Suppressor macrophage treated with lipopolysaccharide for 1 hour (primary cell): ENCODE measurements at regions not wholly inside any gene's neighbourhood (a gene's known extent, or its start where the extent isn't known, plus 50 kb on each side); places are given as distances from the start of the nearest gene placed in this dataset.
"Not testable (repeated sequence)": the region's sequence is repeated elsewhere in the genome, so short reads cannot be mapped to it uniquely, and the experiment has no call there.

Experiments used
- DNase-seq, 3 donors: peaks; one replicate each; pipeline ENCODE4 v3.0.0-alpha.2; 2020 to 2022

GRCh38 chr7:156022483-156023459 is 210.5 kb upstream of the SHH start:
- DNase-seq = no peak

- no peak for DNase-seq
These were observed 209.2 kb upstream of the SHH start for GRCh38 chr7:156021471-156021870.

DNA sequence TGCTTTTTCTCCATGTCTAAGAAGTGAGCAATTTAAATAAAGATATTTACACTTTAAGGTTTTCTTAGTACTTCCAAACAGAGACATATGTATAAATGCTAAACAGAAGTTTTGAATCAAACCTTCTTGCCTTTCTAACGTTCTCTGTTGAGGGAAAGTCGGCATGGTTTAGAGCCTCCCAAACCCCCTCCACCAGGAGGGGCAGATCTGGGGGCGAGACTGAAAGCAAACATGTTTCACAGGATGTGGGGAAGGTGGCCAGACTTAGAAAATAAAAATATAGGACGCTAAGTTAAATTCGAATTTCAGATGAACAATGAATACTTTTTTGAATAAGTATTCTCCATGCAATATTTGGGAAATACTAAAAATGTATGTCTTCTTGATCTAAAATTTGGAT is 208.3 kb upstream of the SHH start:
- no peak for DNase-seq

DNA sequence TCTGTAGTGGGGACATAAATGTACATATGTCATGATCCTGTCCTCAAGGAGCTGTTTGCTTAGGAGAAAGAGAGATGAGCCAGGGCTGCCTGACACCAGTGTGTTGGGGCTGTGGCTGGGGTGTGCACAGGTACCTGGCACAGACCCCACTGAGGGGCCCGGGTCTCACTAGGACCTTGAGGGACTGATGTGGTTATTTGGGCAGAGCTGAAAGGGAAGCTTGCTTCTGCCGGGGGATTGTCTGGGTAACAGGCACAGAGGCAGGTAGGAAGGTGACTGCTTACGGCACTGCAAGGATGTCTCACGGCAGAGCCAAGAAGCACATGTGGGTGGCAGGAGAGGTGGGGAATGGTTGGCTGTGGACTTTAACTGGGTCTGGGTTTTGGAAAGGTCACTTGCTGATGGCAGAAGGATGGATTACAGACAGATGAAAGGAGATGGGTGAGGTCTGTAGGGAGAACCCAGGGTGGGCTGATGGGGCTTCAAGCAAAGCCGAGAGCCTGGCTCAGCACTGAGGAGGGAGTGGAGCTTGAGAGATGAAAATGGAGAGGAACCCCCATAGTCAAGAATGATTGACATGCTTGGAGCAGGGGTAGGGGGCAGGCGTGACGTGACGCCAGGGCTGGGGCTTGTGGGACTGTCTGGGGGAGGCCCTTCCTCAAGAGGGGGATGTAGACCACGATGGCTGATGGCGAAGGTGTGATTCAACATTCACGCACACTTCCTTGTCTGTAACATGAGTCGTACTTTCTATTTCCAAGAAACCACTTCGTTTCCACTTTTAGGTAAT is 207.7 kb upstream of the SHH start:
- DNase-seq = no peak

GRCh38 chr7:156019308-156019707 is 207.0 kb upstream of the SHH start:
- DNase-seq = peak in 1 of 3 donors; percentile 32

- DNase-seq = no peak
These were observed 205.8 kb upstream of the SHH start for GRCh38 chr7:156017916-156018700.

GRCh38 chr7:156017431-156017830 is 205.2 kb upstream of the SHH start:
- DNase-seq = no peak

- DNase-seq = no peak
These were observed 203.2 kb upstream of the SHH start for GRCh38 chr7:156015237-156016020.

DNA sequence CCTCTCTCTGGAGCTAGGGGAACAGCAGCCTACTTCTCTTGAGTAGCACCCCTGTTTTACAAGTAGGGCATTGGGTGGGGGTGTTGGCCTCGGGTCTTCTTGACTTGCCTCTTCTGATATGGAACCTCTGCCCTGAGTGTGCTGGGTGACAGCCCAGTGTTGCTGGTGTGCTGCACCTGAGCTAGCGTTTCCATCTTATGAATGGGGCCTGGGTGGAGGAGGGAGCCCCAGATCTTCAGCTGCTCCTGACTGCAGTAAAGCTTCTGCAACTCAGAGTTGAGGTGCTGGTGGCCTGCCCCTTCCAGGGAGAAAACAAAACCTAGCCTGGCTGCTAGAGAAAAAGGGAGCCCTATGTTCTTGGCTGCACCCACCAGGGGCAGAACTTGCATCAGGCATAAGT is 202.5 kb upstream of the SHH start:
- no peak for DNase-seq

DNA sequence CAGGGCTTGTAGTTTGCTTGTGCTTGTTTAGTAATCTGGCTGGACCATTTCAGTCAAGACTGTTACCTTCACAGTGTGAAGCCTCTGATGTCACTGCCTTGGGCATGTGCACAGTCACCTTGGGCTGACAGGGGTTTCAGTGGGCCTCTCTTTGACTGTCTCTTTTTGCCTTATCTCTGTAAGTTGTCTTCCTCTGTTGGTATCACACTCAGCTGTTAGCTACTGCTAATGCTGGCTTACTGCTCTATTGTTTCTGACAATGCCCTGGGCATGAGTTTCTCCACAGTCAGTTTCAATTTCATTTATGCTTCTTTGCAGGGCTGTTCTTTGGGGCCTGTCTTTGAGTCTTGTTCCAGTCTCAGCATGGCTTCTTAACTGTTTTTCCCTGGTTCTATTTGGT is 201.9 kb upstream of the SHH start:
- no peak for DNase-seq

GRCh38 chr7:156012412-156012811 is 200.1 kb upstream of the SHH start:
- no peak for DNase-seq

DNA sequence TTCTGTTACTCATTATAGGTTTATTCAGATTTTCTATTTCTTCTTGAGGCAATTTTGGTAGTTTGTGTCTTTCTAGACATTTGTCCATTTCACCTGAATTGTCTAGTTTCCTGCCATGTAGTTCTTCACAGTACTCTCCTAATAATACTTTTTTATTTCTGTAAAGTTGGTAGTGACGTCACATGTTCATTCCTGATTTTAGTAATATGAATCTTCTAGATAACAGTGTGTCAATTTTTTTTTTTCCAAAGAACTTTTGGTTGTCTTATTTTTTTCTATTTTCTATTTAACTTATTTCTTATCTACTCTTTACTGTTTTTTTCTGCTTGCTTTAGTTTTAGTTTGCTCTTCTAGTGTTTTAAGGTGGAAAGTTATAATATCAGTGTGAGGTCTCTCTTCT is 197.3 kb upstream of the SHH start:
- no peak for DNase-seq

- DNase-seq = not testable (repeated sequence)
These were observed 194.6 kb upstream of the SHH start for GRCh38 chr7:156006876-156007275.

DNA sequence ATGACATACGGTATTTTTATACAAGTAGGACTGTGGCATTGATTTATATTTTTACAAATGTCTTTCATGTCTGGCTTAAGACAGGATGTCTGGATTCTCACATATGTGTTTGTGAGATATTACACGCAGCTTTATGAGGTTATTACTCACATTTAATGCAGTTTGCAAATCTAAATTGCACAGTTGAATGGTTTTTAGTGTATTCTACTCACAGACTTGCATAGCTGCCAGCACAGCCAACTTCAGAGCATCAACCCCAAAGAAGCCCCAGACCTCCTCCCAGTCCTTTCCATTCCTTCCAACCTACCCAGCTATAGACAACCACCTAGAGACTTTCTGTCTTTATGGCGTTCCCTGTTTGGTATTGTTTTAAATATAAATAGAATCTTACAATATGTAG is 193.8 kb upstream of the SHH start:
- no peak for DNase-seq

- DNase-seq = no peak
These were observed 193.0 kb upstream of the SHH start for GRCh38 chr7:156005202-156005691.

DNA sequence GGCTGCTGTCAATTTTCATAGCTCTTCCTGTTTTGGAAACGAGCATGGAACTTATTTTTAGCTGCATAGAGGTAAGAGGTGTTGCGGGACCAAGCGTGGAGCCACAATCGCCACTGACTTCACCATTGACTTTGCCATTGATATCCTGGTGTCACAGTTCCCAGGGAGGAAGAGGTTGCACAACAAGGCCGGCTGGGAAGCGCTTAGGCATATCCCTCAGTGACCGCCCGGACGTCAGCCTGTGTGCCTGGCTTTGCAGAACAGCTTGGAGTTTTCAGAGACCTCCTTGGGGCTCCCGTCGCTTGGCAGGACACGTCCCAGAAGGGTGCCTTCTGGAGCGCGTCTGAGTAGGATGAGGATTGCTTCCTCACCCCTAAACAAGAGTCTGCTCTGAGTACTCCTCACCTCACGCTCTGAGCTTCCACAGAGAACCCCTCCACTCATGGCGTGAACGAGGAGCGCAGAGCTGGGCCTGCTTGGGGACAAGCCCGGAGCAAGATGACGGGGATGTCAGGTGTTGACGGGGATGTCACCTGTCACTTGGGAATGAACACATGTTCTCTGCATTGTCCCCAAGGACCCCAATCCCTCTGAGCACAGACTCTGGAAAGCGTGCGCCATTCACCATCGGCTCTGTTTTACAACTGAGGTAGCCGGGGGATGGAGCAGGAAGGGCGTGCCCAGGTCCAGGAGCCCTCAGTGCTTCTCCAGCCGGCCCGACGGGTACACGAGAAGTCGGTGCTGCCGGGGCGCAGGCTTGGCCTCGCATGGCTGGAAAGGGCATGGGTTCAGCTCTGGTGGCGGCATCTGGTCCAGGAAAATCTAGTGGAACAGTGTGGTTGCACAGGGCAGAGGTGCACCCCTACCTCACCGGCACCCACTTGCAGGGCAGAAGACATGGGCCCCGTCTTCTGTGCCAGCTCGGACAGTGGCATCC is 192.3 kb upstream of the SHH start:
- DNase-seq = no peak

- no peak for DNase-seq
These were observed 191.2 kb upstream of the SHH start for GRCh38 chr7:156003220-156004162.

DNA sequence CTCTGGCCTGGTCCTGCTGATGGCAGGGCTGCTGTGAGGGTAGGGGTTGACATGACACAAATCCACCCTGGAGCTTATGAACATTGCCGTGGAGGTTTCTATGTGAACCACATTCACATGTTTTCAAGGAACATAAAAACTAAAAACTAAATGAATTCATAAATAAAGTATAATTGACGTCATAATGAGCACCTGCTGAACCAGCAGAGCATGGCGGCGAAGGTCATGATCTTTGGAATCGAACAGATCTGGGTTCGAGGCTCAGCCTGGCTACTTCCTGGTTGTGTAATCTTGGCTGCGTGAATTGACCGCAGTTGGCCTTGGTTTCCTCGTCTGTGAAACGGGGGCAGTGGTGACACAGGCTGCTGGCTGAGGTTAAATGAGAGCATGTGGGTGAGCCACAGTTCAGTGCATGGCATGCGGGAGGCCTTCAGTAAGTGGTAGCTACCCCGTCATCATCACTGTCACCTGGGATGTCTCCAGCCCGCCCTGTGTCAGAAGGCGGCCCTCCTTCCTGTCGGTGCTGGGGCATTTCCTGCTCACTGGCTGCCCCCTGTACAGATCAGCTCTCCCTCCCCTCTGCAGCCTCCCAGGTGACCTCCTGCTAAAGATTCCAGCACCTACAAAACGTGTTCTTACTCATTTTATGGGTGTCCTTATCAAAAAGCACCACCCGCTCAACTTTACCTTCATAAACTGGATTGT is 190.3 kb upstream of the SHH start:
- DNase-seq = no peak
